Colonic mucosa (tissue), 4 donors: ENCODE measurements at regions not wholly inside any gene's neighbourhood (a gene's known extent, or its start where the extent isn't known, plus 50 kb on each side); places are given as distances from the start of the nearest gene placed in this dataset.

ENCODE experiments used
- DNase-seq: peaks from one replicate; pipeline ENCODE4 v3.0.0-alpha.2; 2020
- H3K27ac ChIP-seq: fragments of 200-600 bp; one replicate; pipeline ENCODE4 v1.8.0; 2021
- H3K27me3 ChIP-seq: fragments of 200-600 bp; one replicate; pipeline ENCODE4 v1.8.0; 2021
- H3K36me3 ChIP-seq: fragments of 200-600 bp; one replicate; pipeline ENCODE4 v1.8.0; 2021
- H3K4me1 ChIP-seq: fragments of 200-600 bp; one replicate; pipeline ENCODE4 v1.8.0; 2021; ENCODE audit warnings: mild to moderate bottlenecking
- H3K4me3 ChIP-seq: fragments of 200-600 bp; one replicate; pipeline ENCODE4 v1.8.0; 2021
- H3K9ac ChIP-seq, 2 donors: one replicate each; pipeline ENCODE4 v1.7.0; 2013; ENCODE audit warnings: control low read depth in 2 of 2, low read depth in 2 of 2, low read length in 2 of 2
- H3K9me3 ChIP-seq: fragments of 200-600 bp; one replicate; pipeline ENCODE4 v1.8.0; 2021
- intact Hi-C: fragments of 100-400 bp; cut with DNase I; formaldehyde crosslinking; loops from one replicate; pipeline ENCODE4 v1.14.1; 2022
- TF ChIP-seq, protein P1 (sequence below): fragments of 200-600 bp; IDR thresholded peaks from one replicate; pipeline ENCODE4 v1.8.0; 2022; ENCODE audit warnings: antibody characterized with exemption, mild to moderate bottlenecking
- donor health status: healthy.
- donor health status: DM: no; HTN: no; CAD: no.
- donor health status: DM: no; HTN: no; CAD: no.

- Histone ChIP-seq H3K4me3 (no peak overlapping the region), H3K4me1 (no peaks in the 10 kb centered on the region), H3K27me3 (no peaks in the 10 kb centered on the region), H3K36me3 (no peaks in the 10 kb centered on the region), H3K9me3 (no peaks in the 10 kb centered on the region), H3K9ac (no peak overlapping the region), H3K27ac (no peak overlapping the region)
- intact Hi-C loops, result no loop called here
- no peak for DNase-seq
- TF ChIP-seq, protein P1, sequence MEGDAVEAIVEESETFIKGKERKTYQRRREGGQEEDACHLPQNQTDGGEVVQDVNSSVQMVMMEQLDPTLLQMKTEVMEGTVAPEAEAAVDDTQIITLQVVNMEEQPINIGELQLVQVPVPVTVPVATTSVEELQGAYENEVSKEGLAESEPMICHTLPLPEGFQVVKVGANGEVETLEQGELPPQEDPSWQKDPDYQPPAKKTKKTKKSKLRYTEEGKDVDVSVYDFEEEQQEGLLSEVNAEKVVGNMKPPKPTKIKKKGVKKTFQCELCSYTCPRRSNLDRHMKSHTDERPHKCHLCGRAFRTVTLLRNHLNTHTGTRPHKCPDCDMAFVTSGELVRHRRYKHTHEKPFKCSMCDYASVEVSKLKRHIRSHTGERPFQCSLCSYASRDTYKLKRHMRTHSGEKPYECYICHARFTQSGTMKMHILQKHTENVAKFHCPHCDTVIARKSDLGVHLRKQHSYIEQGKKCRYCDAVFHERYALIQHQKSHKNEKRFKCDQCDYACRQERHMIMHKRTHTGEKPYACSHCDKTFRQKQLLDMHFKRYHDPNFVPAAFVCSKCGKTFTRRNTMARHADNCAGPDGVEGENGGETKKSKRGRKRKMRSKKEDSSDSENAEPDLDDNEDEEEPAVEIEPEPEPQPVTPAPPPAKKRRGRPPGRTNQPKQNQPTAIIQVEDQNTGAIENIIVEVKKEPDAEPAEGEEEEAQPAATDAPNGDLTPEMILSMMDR, result no peak
Observed at GRCh38 chr5:29099585-29099984, 2061.2 kb upstream of the CDH9 start.

DNA sequence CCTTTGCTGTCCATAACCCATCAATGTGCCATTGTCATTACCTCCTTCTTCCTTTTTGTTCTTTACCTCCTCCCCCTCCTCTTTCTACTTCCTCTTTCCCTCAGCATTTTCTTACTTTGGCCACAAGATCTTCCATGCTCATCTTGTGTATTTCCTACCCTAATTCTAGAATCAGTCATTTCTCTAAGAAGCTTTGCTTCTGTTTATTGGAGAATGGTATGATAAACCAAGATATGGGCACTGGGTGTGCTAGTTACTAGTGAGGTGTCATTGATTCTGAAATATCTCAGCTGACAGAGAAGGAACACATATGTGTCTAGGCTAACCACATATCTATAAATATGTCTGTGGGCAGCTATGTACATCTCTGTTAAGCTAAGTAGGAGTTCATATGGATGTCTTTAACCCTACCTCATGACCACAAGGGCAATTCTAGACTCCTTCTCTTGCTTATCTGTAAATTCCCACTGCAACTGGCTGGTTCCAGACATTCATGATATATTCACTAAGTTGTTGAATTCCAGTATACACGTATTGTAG, 2051.3 kb upstream of the CDH9 start:
- Histone ChIP-seq H3K27me3 (no peaks in the 10 kb centered on the region), H3K9ac (no peak overlapping the region), H3K36me3 (no peaks in the 10 kb centered on the region), H3K4me1 (no peaks in the 10 kb centered on the region), H3K27ac (no peak overlapping the region), H3K4me3 (no peak overlapping the region), H3K9me3 (no peaks in the 10 kb centered on the region)
- intact Hi-C loops, result no loop called here
- no peak for DNase-seq
- TF ChIP-seq, protein P1, result no peak

- TF ChIP-seq, protein P1, result no peak
- Histone ChIP-seq H3K9ac (no peak overlapping the region), H3K27me3 (no peaks in the 10 kb centered on the region), H3K4me1 (no peaks in the 10 kb centered on the region), H3K36me3 (no peaks in the 10 kb centered on the region), H3K9me3 (no peaks in the 10 kb centered on the region), H3K27ac (no peak overlapping the region), H3K4me3 (no peak overlapping the region)
- no peak for DNase-seq
- intact Hi-C loops, result no loop called here
Observed at GRCh38 chr5:29085142-29085541, 2046.8 kb upstream of the CDH9 start.

DNA sequence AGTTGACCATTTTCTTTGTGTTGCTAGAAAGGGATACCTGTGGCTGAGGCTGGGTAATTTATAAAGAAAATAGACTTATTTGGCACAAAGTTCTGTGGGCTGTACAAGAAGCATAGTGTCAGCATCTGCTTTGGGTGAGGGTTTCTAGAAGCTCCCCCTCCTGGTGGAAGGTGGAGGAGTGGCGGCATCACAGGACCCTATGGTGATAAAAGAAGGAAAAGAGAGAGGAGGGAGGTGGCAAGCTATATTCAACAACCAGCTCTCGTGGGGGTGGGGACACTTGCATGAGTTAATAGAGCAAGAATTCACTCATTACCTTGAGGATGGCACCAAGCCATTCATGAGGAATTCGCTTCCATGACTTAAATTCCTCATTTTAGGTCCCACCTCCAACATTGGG, 2041.4 kb upstream of the CDH9 start:
- Histone ChIP-seq H3K27ac (no peak overlapping the region), H3K9ac (no peak overlapping the region), H3K27me3 (no peaks in the 10 kb centered on the region), H3K4me1 (no peaks in the 10 kb centered on the region), H3K9me3 (no peaks in the 10 kb centered on the region), H3K4me3 (no peak overlapping the region), H3K36me3 (no peaks in the 10 kb centered on the region)
- TF ChIP-seq, protein P1, result no peak
- intact Hi-C loops, result no loop called here
- DNase-seq, result no peak

- intact Hi-C loops, result no loop called here
- Histone ChIP-seq H3K36me3 (no peaks in the 10 kb centered on the region), H3K27ac (no peak overlapping the region), H3K4me1 (no peaks in the 10 kb centered on the region), H3K27me3 (no peaks in the 10 kb centered on the region), H3K4me3 (no peak overlapping the region), H3K9ac (no peak overlapping the region), H3K9me3 (no peaks in the 10 kb centered on the region)
- TF ChIP-seq, protein P1, result no peak
- no peak for DNase-seq
Observed at GRCh38 chr5:29077451-29077850, 2039.1 kb upstream of the CDH9 start.

DNA sequence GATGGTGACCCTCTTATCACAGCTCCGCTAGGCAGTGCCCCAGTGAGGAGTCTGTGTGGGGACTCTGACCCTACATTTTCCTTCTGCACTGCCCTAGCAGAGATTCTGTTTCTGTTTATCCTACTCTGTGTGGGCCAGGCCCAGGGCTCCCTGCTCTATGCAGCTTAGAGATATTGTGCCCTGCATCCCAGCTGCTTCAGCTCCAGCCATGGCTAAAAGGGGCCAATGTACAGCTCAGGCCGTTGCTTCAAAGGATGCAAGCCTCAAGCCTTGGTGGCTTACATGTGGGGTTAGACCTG, 2030.7 kb upstream of the CDH9 start:
- Histone ChIP-seq H3K4me1 (no peaks in the 10 kb centered on the region), H3K9ac (no peak overlapping the region), H3K27ac (no peak overlapping the region), H3K27me3 (no peaks in the 10 kb centered on the region), H3K9me3 (no peaks in the 10 kb centered on the region), H3K36me3 (no peaks in the 10 kb centered on the region), H3K4me3 (no peak overlapping the region)
- no peak for DNase-seq
- TF ChIP-seq, protein P1, result no peak
- intact Hi-C loops, result no loop called here
